HG03108 (cell line): ENCODE measurements at regions not wholly inside any gene's neighbourhood (a gene's known extent, or its start where the extent isn't known, plus 50 kb on each side); places are given as distances from the start of the nearest gene placed in this dataset.

Experiments
- ATAC-seq: cut with Tn5 transposase; IDR thresholded peaks from one replicate; pipeline ENCODE4 v1.9.1; 2021; ENCODE audit warnings: moderate library complexity; ENCODE audit not compliant: unreplicated experiment

DNA sequence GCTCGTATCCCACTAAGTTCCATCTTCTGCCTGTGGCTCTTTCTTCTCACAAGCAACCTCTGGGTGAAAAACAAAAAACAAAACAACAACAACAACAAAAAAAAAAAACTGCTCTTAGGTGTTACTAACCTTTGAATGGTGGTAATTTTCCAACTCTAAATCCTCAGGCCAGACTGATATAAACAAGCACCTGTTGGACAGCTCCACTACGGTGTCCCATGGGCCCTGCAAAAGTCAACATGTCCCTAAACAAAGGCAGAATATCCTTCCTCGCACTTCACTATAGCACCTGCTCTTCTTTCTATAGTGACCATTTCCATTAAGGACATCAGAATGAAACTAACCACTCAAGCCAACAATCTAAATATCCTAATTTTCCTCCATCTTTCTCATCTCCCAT is 54.6 kb upstream of the PARM1 start:
- no peak for ATAC-seq

DNA sequence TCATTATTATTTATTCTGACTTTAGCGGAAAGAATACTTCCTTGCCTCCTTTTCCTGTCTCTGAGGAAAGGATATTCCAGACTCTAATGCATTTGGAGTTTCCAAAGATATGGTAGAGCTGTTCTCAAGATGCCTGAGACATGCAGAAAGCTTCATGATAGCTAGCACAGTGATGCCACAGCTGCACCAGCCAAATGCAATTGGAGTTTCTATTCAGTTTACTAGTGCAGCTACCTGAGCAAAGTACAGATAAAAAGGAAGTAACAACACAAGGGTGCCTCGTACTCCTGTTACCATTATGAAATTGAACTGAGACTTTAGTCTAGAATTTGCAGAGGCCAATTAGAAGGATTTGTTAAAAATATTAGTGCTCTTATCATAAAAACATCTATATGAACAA is 57.5 kb upstream of the PARM1 start:
- no peak for ATAC-seq

GRCh38 chr4:74874753-74875367 is 58.1 kb upstream of the PARM1 start:
- peak; percentile 61 for ATAC-seq

GRCh38 chr4:74873545-74874301 is 59.2 kb upstream of the PARM1 start:
- ATAC-seq, result peak; percentile 89

DNA sequence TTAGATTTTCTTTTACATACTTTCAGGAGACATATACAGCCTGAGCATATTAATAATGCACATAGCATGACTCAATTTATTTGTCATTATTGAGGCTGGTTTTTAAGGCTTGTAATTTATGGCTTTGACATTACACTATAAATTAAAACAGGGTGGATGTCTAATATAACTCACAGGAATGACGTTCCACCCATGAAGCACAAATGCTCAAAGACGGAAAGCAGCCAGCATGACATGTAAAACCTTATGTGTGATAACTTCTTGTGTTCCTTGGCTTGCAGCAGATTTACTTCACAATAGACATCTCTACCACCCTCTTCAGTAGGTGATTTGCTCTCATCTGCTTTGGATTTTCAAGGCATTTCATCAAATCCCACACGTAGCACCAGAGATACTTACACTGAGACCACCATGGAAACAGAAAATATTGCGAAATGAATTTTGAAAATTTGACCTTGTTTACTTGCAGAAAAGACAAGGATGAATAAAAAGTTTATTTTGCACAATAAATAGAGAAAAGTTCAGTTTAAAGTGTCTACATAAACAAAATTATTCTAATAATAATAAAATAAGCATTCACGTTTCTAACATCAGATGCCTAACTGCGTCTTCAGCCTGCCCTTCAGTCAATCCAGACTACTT is 64.7 kb upstream of the BTC start:
- no peak for ATAC-seq

- no peak for ATAC-seq
These were observed 61.6 kb upstream of the BTC start for GRCh38 chr4:74855879-74856278.

GRCh38 chr4:74848774-74849173 is 54.5 kb upstream of the BTC start:
- no peak for ATAC-seq

DNA sequence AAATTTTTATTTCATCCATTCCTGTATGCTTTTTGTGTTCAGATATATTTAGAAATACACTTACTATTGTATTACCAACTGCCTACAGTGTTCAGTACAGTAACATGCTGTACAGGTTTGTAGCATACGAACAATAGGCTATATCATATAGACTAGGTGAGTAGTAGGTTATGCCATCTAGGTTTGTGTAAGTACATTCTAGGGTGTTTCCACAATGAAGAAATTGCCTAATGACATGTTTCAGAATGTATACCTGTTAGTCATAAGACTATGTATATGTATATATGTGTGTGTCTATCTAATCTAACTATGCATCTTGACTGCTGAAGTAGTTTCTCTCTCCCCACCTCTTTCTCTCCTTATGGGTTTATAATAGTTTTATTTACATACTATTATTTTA is 51.5 kb upstream of the BTC start:
- no peak for ATAC-seq
